HEK293T (cell line): ENCODE measurements at regions not wholly inside any gene's neighbourhood (a gene's known extent, or its start where the extent isn't known, plus 50 kb on each side); places are given as distances from the start of the nearest gene placed in this dataset.

Source experiments
- BHLHE40 ChIP-seq: fragments of 450-650 bp; IDR thresholded peaks from 2 replicates; pipeline ENCODE4 v1.6.1; 2016; ENCODE audit warnings: mild to moderate bottlenecking, moderate library complexity, borderline replicate concordance
- CTBP1 ChIP-seq: fragments of 450-650 bp; IDR thresholded peaks from 2 replicates; pipeline ENCODE4 v1.6.1; 2016; ENCODE audit warnings: borderline replicate concordance
- ELF4 ChIP-seq: fragments of 450-650 bp; IDR thresholded peaks from 2 replicates; pipeline ENCODE4 v1.6.1; 2017; ENCODE audit warnings: antibody characterized with exemption
- FOXA1 ChIP-seq: fragments of 450-650 bp; IDR thresholded peaks from 2 replicates; pipeline ENCODE4 v1.6.1; 2016; ENCODE audit warnings: mild to moderate bottlenecking
- FOXK2 ChIP-seq: fragments of 450-650 bp; IDR thresholded peaks from 2 replicates; pipeline ENCODE4 v1.6.1; 2016; ENCODE audit warnings: mild to moderate bottlenecking
- HDGF ChIP-seq: fragments of 450-650 bp; IDR thresholded peaks from 2 replicates; pipeline ENCODE4 v1.6.1; 2017; ENCODE audit warnings: antibody characterized with exemption, borderline replicate concordance
- LEF1 ChIP-seq: fragments of 450-650 bp; IDR thresholded peaks from 2 replicates; pipeline ENCODE4 v1.6.1; 2017; ENCODE audit warnings: mild to moderate bottlenecking, borderline replicate concordance
- SP1 ChIP-seq: fragments of 450-650 bp; IDR thresholded peaks from 2 replicates; pipeline ENCODE4 v1.6.1; 2017
- TARDBP ChIP-seq: fragments of 450-650 bp; IDR thresholded peaks from 2 replicates; pipeline ENCODE4 v1.6.1; 2016

DNA sequence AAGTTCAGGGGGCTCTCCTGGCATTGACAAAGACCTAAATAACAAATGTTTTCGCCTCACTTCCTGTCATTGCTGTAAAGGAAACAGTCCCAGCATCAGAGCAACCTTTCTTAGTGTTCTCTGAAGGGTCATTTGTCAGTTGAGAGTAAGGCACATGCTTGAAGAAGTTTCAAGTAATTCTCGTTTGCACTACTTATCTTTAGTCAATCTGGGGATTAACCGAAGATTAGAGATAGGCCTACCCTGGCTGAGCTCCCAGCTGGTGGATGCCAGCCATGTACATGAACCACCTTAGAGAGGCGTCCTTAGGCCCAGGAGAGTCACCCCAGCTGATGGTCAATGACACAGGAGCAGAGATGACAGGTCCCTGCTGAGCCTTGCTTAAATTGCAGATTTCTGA is 189.9 kb upstream of the PGRMC2 start:
- TF ChIP-seq TARDBP (no peak), LEF1 (no peak), CTBP1 (no peak), FOXK2 (no peak), ELF4 (no peak), HDGF (no peak), SP1 (no peak), BHLHE40 (no peak), FOXA1 (no peak)
